ENCODE measurements at regions not wholly inside any gene's neighbourhood (a gene's known extent, or its start where the extent isn't known, plus 50 kb on each side); places are given as distances from the start of the nearest gene placed in this dataset.

- Histone ChIP-seq H3K27ac (ENCODE audit: control insufficient read depth, insufficient read depth) (no peak overlapping the region), H2AFZ (ENCODE audit: control insufficient read depth, low read depth, low read length) (no peak overlapping the region), H3K9ac (ENCODE audit: control insufficient read depth, insufficient read depth, low read length) (no peak overlapping the region), H3K4me3 (no peak overlapping the region), H3K4me2 (ENCODE audit: control insufficient read depth, insufficient read depth) (no peak overlapping the region), H3K9me3 (replicated peaks; ENCODE audit: control insufficient read depth, insufficient read depth, low read length) (no peaks in the 10 kb centered on the region), H3K79me2 (ENCODE audit: control insufficient read depth, insufficient read depth, low read length) (no peaks in the 10 kb centered on the region), H3K36me3 (ENCODE audit: control insufficient read depth in 2 of 2, insufficient read depth in 2 of 2, low read length in 1 of 2) (no peaks in the 10 kb centered on the region), H3K27me3 (replicated peaks in 1 of 2; ENCODE audit: control insufficient read depth in 2 of 2, insufficient read depth in 2 of 2, low read length in 1 of 2) (no peaks in the 10 kb centered on the region; a peak in 1 of 4 replicates), H3K4me1 (ENCODE audit: control insufficient read depth, insufficient read depth, low read length) (no peaks in the 10 kb centered on the region), H4K20me1 (ENCODE audit: control insufficient read depth, insufficient read depth) (no peaks in the 10 kb centered on the region)
- SMC1A ChIA-PET (ENCODE audit: uncharacterized antibody, unreplicated experiment) = interaction anchor here (0.5 to 1.4 kb wide), 2 partner anchors 10 to 17 kb away, joined by 3 read pairs; no protein-coding TSS in a partner anchor
- no peak for DNase-seq (ENCODE audit: low read depth, low spot score)
- RAD21 ChIA-PET (ENCODE audit: unreplicated experiment) = no interaction called here
- CTCF ChIA-PET = no interaction called here
- BruUV-seq (replicated peaks) = no TSS peak
- POLR2A ChIA-PET = no interaction called here
- intact Hi-C loops (cut with micrococcal nuclease; ENCODE audit: unreplicated experiment) = no loop called here
- WGBS (ENCODE audit: insufficient coverage, insufficient replicate concordance, low lambda C conversion rate, missing lambda C conversion rate) = 13% methylated on average over 2 of the region's 2 CpGs
- no peak for ATAC-seq
- no peak for FAIRE-seq
- TF ChIP-seq SMAD1 (IDR thresholded peaks at IDR 0.05; ENCODE audit: low read depth, partially characterized antibody) (no peak), SRF (IDR thresholded peaks at IDR 0.05; ENCODE audit: low read depth in 2 of 2, low read length in 2 of 2) (no peak), CUX1 (IDR thresholded peaks at IDR 0.05; ENCODE audit: insufficient replicate concordance, low read depth, low read length) (no peak), CREM (IDR thresholded peaks at IDR 0.05; ENCODE audit: low read depth) (no peak), POLR2AphosphoS5 (IDR thresholded peaks at IDR 0.05; ENCODE audit: low read length) (no peak), STAT3 (IDR thresholded peaks at IDR 0.05; ENCODE audit: low read depth, low read length) (no peak), TCF7 (IDR thresholded peaks at IDR 0.05; ENCODE audit: borderline replicate concordance) (no peak), ZNF217 (IDR thresholded peaks at IDR 0.05) (no peak), ZBED1 (IDR thresholded peaks at IDR 0.05; ENCODE audit: borderline replicate concordance) (no peak), ASH2L (IDR thresholded peaks at IDR 0.05; ENCODE audit: borderline replicate concordance, low read depth) (no peak), JUNB (IDR thresholded peaks at IDR 0.05) (no peak), FOS (IDR thresholded peaks at IDR 0.05; ENCODE audit: borderline replicate concordance, extremely low read depth, insufficient read length) (no peak), GATAD2B (conservative IDR thresholded peaks at IDR 0.05; ENCODE audit: low read depth) (no peak), HSF1 (IDR thresholded peaks at IDR 0.05; ENCODE audit: low read depth, low read length) (no peak)
- in situ Hi-C loops (cut with MboI) = no loop called here
These were observed 327.1 kb upstream of the GALNT5 start for GRCh38 chr2:156930423-156930822.
